T-helper 1 cell treated with Interleukin-12 subunit alpha and Interleukin-12 subunit beta and Interleukin-4 antibody, amounts not matched to agents 30 μg/mL and 1 μg/mL, for 36 hours (primary cell): ENCODE measurements at regions not wholly inside any gene's neighbourhood (a gene's known extent, or its start where the extent isn't known, plus 50 kb on each side); places are given as distances from the start of the nearest gene placed in this dataset.

ENCODE experiments used
- H3K27ac Mint-ChIP-seq: one replicate; pipeline ENCODE4 v1.8.0; 2021; ENCODE audit warnings: mild to moderate bottlenecking, mixed read lengths
- H3K27me3 Mint-ChIP-seq: one replicate; pipeline ENCODE4 v1.8.0; 2021; ENCODE audit warnings: low read depth, mixed read lengths
- H3K36me3 Mint-ChIP-seq: one replicate; pipeline ENCODE4 v1.8.0; 2021; ENCODE audit warnings: low read depth, mixed read lengths
- H3K4me1 Mint-ChIP-seq: one replicate; pipeline ENCODE4 v1.8.0; 2021; ENCODE audit warnings: low read depth, mixed read lengths
- H3K4me3 Mint-ChIP-seq: one replicate; pipeline ENCODE4 v1.8.0; 2021; ENCODE audit warnings: mild to moderate bottlenecking, moderate library complexity, mixed read lengths
- H3K9me3 Mint-ChIP-seq: one replicate; pipeline ENCODE4 v1.8.0; 2021; ENCODE audit warnings: mixed read lengths

GRCh38 chr5:152501294-152501693, 96.2 kb upstream of the NMUR2 start:
- Mint-ChIP-seq H3K4me1 (no peaks in the 10 kb centered on the region), H3K27me3 (peaks cover 4% of the 10 kb centered on the region), H3K36me3 (no peaks in the 10 kb centered on the region), H3K9me3 (no peaks in the 10 kb centered on the region), H3K4me3 (no peak overlapping the region), H3K27ac (no peak overlapping the region)

- Mint-ChIP-seq H3K4me3 (no peak overlapping the region), H3K27me3 (no peaks in the 10 kb centered on the region), H3K9me3 (no peaks in the 10 kb centered on the region)
Observed at GRCh38 chr5:152503206-152503605, 98.1 kb upstream of the NMUR2 start.

GRCh38 chr5:152505442-152506042, 100.5 kb upstream of the NMUR2 start:
- Mint-ChIP-seq H3K4me3 (no peak overlapping the region), H3K27me3 (no peaks in the 10 kb centered on the region), H3K36me3 (no peaks in the 10 kb centered on the region), H3K4me1 (no peaks in the 10 kb centered on the region), H3K27ac (no peak overlapping the region), H3K9me3 (no peaks in the 10 kb centered on the region)

More at GRCh38 chr5:152503206-152503605, 98.1 kb upstream of the NMUR2 start:
- H3K36me3 Mint-ChIP-seq: no peaks in the 10 kb centered on the region
- H3K27ac Mint-ChIP-seq: no peak overlapping the region
- no peaks in the 10 kb centered on the region for H3K4me1 Mint-ChIP-seq

GRCh38 chr5:152511120-152511519, 106.0 kb upstream of the NMUR2 start:
- H3K27ac Mint-ChIP-seq: no peak overlapping the region
- H3K4me1 Mint-ChIP-seq: no peaks in the 10 kb centered on the region
- H3K36me3 Mint-ChIP-seq: no peaks in the 10 kb centered on the region
- no peak overlapping the region for H3K4me3 Mint-ChIP-seq
- H3K27me3 Mint-ChIP-seq: no peaks in the 10 kb centered on the region
- no peaks in the 10 kb centered on the region for H3K9me3 Mint-ChIP-seq

GRCh38 chr5:152511531-152512132, 106.6 kb upstream of the NMUR2 start:
- Mint-ChIP-seq H3K27me3 (peaks cover 3% of the 10 kb centered on the region), H3K36me3 (no peaks in the 10 kb centered on the region), H3K27ac (no peak overlapping the region)

GRCh38 chr5:152514827-152515397, 109.8 kb upstream of the NMUR2 start:
- H3K36me3 Mint-ChIP-seq: no peaks in the 10 kb centered on the region
- peaks cover 10% of the 10 kb centered on the region for H3K27me3 Mint-ChIP-seq
- no peaks in the 10 kb centered on the region for H3K4me1 Mint-ChIP-seq
- H3K9me3 Mint-ChIP-seq: no peaks in the 10 kb centered on the region
- H3K27ac Mint-ChIP-seq: no peak overlapping the region
- H3K4me3 Mint-ChIP-seq: no peak overlapping the region

More at GRCh38 chr5:152511531-152512132, 106.6 kb upstream of the NMUR2 start:
- H3K4me1 Mint-ChIP-seq: no peaks in the 10 kb centered on the region
- no peak overlapping the region for H3K4me3 Mint-ChIP-seq
- no peaks in the 10 kb centered on the region for H3K9me3 Mint-ChIP-seq

- Mint-ChIP-seq H3K36me3 (peaks cover 2% of the 10 kb centered on the region), H3K4me3 (no peak overlapping the region), H3K4me1 (peaks cover 16% of the 10 kb centered on the region), H3K27ac (no peak overlapping the region), H3K27me3 (peaks cover 20% of the 10 kb centered on the region), H3K9me3 (no peaks in the 10 kb centered on the region)
Observed at GRCh38 chr5:152523964-152524363, 118.9 kb upstream of the NMUR2 start.

- H3K27me3 Mint-ChIP-seq: peaks cover 30% of the 10 kb centered on the region
- peak overlapping the region; percentile 27 for H3K4me3 Mint-ChIP-seq
- peaks cover 20% of the 10 kb centered on the region for H3K4me1 Mint-ChIP-seq
- H3K9me3 Mint-ChIP-seq: no peaks in the 10 kb centered on the region
- peak overlapping the region; percentile 58 for H3K27ac Mint-ChIP-seq
- peaks cover 2% of the 10 kb centered on the region for H3K36me3 Mint-ChIP-seq
Observed at GRCh38 chr5:152527358-152528052, 122.4 kb upstream of the NMUR2 start.

GRCh38 chr5:152529440-152529839, 124.4 kb upstream of the NMUR2 start:
- Mint-ChIP-seq H3K36me3 (peaks cover 2% of the 10 kb centered on the region), H3K27ac (no peak overlapping the region), H3K4me1 (peaks cover 20% of the 10 kb centered on the region), H3K27me3 (peaks cover 28% of the 10 kb centered on the region), H3K9me3 (no peaks in the 10 kb centered on the region), H3K4me3 (no peak overlapping the region)

GRCh38 chr5:152532714-152533113, 127.6 kb upstream of the NMUR2 start:
- Mint-ChIP-seq H3K4me1 (peaks cover 8% of the 10 kb centered on the region), H3K27ac (no peak overlapping the region), H3K9me3 (no peaks in the 10 kb centered on the region), H3K27me3 (peaks cover 19% of the 10 kb centered on the region), H3K4me3 (no peak overlapping the region), H3K36me3 (no peaks in the 10 kb centered on the region)

GRCh38 chr5:152534641-152535040, 129.6 kb upstream of the NMUR2 start:
- Mint-ChIP-seq H3K27me3 (peaks cover 12% of the 10 kb centered on the region), H3K36me3 (no peaks in the 10 kb centered on the region), H3K4me1 (no peaks in the 10 kb centered on the region), H3K9me3 (no peaks in the 10 kb centered on the region), H3K4me3 (no peak overlapping the region), H3K27ac (no peak overlapping the region)

GRCh38 chr5:152542741-152543140, 137.7 kb upstream of the NMUR2 start:
- H3K27me3 Mint-ChIP-seq: peaks cover 3% of the 10 kb centered on the region
- no peak overlapping the region for H3K4me3 Mint-ChIP-seq
- H3K36me3 Mint-ChIP-seq: no peaks in the 10 kb centered on the region
- H3K4me1 Mint-ChIP-seq: no peaks in the 10 kb centered on the region
- no peaks in the 10 kb centered on the region for H3K9me3 Mint-ChIP-seq
- no peak overlapping the region for H3K27ac Mint-ChIP-seq

- Mint-ChIP-seq H3K4me3 (no peak overlapping the region), H3K9me3 (no peaks in the 10 kb centered on the region), H3K36me3 (no peaks in the 10 kb centered on the region), H3K27me3 (peaks cover 3% of the 10 kb centered on the region), H3K4me1 (no peaks in the 10 kb centered on the region), H3K27ac (no peak overlapping the region)
Observed at GRCh38 chr5:152546493-152546892, 141.4 kb upstream of the NMUR2 start.

- H3K4me3 Mint-ChIP-seq: no peak overlapping the region
- no peak overlapping the region for H3K27ac Mint-ChIP-seq
- H3K4me1 Mint-ChIP-seq: no peaks in the 10 kb centered on the region
- H3K27me3 Mint-ChIP-seq: peaks cover 3% of the 10 kb centered on the region
- H3K9me3 Mint-ChIP-seq: no peaks in the 10 kb centered on the region
- H3K36me3 Mint-ChIP-seq: no peaks in the 10 kb centered on the region
Observed at GRCh38 chr5:152547202-152547601, 142.1 kb upstream of the NMUR2 start.

GRCh38 chr5:152549709-152550108, 144.6 kb upstream of the NMUR2 start:
- Mint-ChIP-seq H3K27me3 (no peaks in the 10 kb centered on the region), H3K27ac (no peak overlapping the region), H3K36me3 (no peaks in the 10 kb centered on the region), H3K9me3 (no peaks in the 10 kb centered on the region), H3K4me1 (no peaks in the 10 kb centered on the region), H3K4me3 (no peak overlapping the region)
